Neural cell (in vitro differentiated cells): ENCODE measurements at regions not wholly inside any gene's neighbourhood (a gene's known extent, or its start where the extent isn't known, plus 50 kb on each side); places are given as distances from the start of the nearest gene placed in this dataset.

Experiments
- H2AFZ ChIP-seq: fragments of 200-600, 300-800 bp; sonication (generic), shearing (Covaris generic); 2 replicates; pipeline ENCODE4 v1.6.0; 2014; ENCODE audit warnings: low read depth, mild to moderate bottlenecking, antibody characterized with exemption, low read length, moderate library complexity
- H3F3A ChIP-seq: fragments of 200-600 bp; shearing (Covaris generic); 2 replicates; pipeline ENCODE4 v1.6.1; 2016; ENCODE audit warnings: mild to moderate bottlenecking, moderate library complexity, mixed read lengths, antibody characterized with exemption, low read length; ENCODE audit not compliant: insufficient read depth, poor library complexity, severe bottlenecking
- H3K27ac ChIP-seq: fragments of 200-600, 300-800 bp; sonication (generic), shearing (Covaris generic); 2 replicates; pipeline ENCODE4 v1.5.1; 2014; ENCODE audit warnings: mild to moderate bottlenecking, low read length, moderate library complexity
- H3K27me3 ChIP-seq: fragments of 300-800, 200-600 bp; sonication (generic), shearing (Covaris generic); 2 replicates; pipeline ENCODE4 v1.6.0; 2014; ENCODE audit warnings: mild to moderate bottlenecking, low read depth, low read length, moderate library complexity; ENCODE audit not compliant: insufficient read depth
- H3K36me3 ChIP-seq: fragments of 300-800, 200-600 bp; sonication (generic), shearing (Covaris generic); 2 replicates; pipeline ENCODE4 v1.5.1; 2014; ENCODE audit warnings: mild to moderate bottlenecking, antibody characterized with exemption, low read length, moderate library complexity; ENCODE audit not compliant: insufficient read depth
- H3K4me2 ChIP-seq: fragments of 300-800, 200-600 bp; sonication (generic), shearing (Covaris generic); 2 replicates; pipeline ENCODE4 v1.6.0; 2014; ENCODE audit warnings: mild to moderate bottlenecking, low read length
- H3K4me3 ChIP-seq: fragments of 300-800, 200-600 bp; sonication (generic), shearing (Covaris generic); 2 replicates; pipeline ENCODE4 v1.5.1; 2014; ENCODE audit warnings: mild to moderate bottlenecking, low read length, moderate library complexity
- H3K79me2 ChIP-seq: fragments of 200-600 bp; shearing (Covaris generic); replicated peaks from 2 replicates; pipeline ENCODE4 v1.6.0; 2014; ENCODE audit warnings: mild to moderate bottlenecking, low read length, moderate library complexity; ENCODE audit not compliant: insufficient read depth
- H3K9ac ChIP-seq: fragments of 300-800, 200-600 bp; sonication (generic), shearing (Covaris generic); 2 replicates; pipeline ENCODE4 v1.6.1; 2016; ENCODE audit warnings: mild to moderate bottlenecking, low read length, mixed read lengths
- H3K9me2 ChIP-seq: fragments of 200-600 bp; shearing (Covaris generic); 2 replicates; pipeline ENCODE4 v1.6.1; 2016; ENCODE audit warnings: mild to moderate bottlenecking, low read length, mixed read lengths; ENCODE audit not compliant: insufficient read depth
- H3K9me3 ChIP-seq: fragments of 200-600, 300-800 bp; sonication (generic), shearing (Covaris generic); 2 replicates; pipeline ENCODE4 v1.6.1; 2016; ENCODE audit warnings: mild to moderate bottlenecking, mixed run types, low read length, moderate library complexity, mixed read lengths
- H4K20me1 ChIP-seq: fragments of 200-600 bp; shearing (Covaris generic); 2 replicates; pipeline ENCODE4 v1.6.1; 2016; ENCODE audit warnings: mild to moderate bottlenecking, mixed run types; ENCODE audit not compliant: insufficient read depth
- EP300 ChIP-seq: fragments of 450-650 bp; conservative IDR thresholded peaks from 2 replicates; pipeline ENCODE4 v1.6.1; 2014; ENCODE audit warnings: antibody characterized with exemption, mild to moderate bottlenecking, moderate library complexity; ENCODE audit not compliant: poor library complexity, severe bottlenecking
- EZH2 ChIP-seq: fragments of 200-600, 300-800 bp; shearing (Covaris generic), sonication (generic); IDR thresholded peaks from 2 replicates; pipeline ENCODE4 v1.6.1; 2014; ENCODE audit warnings: antibody characterized with exemption, low read length, borderline replicate concordance, mild to moderate bottlenecking; ENCODE audit not compliant: insufficient read depth, poor library complexity, severe bottlenecking
- MXI1 ChIP-seq: fragments of 450-650 bp; conservative IDR thresholded peaks from 2 replicates; pipeline ENCODE4 v1.6.1; 2014; ENCODE audit warnings: antibody characterized with exemption, mild to moderate bottlenecking; ENCODE audit not compliant: poor library complexity, severe bottlenecking
- POLR2AphosphoS5 ChIP-seq: IDR thresholded peaks from 2 replicates; pipeline ENCODE4 v1.6.1; 2012
- RAD21 ChIP-seq: fragments of 450-650 bp; conservative IDR thresholded peaks from 2 replicates; pipeline ENCODE4 v1.6.1; 2014; ENCODE audit warnings: antibody characterized with exemption, mild to moderate bottlenecking, moderate library complexity
- SMC3 ChIP-seq: fragments of 450-650 bp; conservative IDR thresholded peaks from 2 replicates; pipeline ENCODE4 v1.6.1; 2014; ENCODE audit warnings: antibody characterized with exemption, mild to moderate bottlenecking, moderate library complexity; ENCODE audit not compliant: poor library complexity
- TAF1 ChIP-seq: IDR thresholded peaks from 2 replicates; pipeline ENCODE4 v1.6.1; 2012; ENCODE audit warnings: low read depth
- TF ChIP-seq, protein P1 (sequence below): fragments of 450-650 bp; IDR thresholded peaks from 2 replicates; pipeline ENCODE4 v1.5.1; 2014; ENCODE audit warnings: antibody characterized with exemption, mild to moderate bottlenecking, moderate library complexity; ENCODE audit not compliant: poor library complexity, severe bottlenecking
- TF ChIP-seq, protein P2 (sequence below): IDR thresholded peaks from 2 replicates; pipeline ENCODE4 v1.6.1; 2012; ENCODE audit warnings: borderline replicate concordance

DNA sequence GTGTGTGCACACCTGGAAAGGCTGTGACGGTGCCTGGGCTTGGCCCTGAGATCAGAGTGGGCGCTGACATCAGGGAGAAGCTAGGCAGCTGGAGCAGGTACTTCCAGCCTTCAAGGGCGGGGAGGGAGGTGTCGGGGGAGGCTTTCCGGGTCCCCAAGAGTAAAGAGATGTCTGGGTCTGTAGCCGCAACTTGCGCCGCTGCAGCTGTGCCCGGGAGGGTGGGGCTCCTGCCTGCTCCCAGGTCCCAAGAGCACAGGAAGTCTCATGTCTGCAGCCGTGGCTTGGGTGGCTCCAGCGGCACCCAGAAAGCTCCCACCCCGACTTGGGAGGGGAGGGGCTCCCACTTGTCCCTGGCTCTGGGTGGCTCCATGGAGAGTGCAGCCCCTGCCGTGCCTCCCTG lies 103.2 kb upstream of the BNIP2 start:
- H3K4me3 ChIP-seq, result no peak overlapping the region
- H2AFZ ChIP-seq, result no peak overlapping the region
- no peaks in the 10 kb centered on the region for H3K9me3 ChIP-seq
- H3K27ac ChIP-seq, result no peak overlapping the region
- no peak for TF ChIP-seq TAF1
- no peak for TF ChIP-seq RAD21
- TF ChIP-seq SMC3, result no peak
- TF ChIP-seq MXI1, result no peak
- no peak for TF ChIP-seq EP300
- TF ChIP-seq EZH2, result no peak
- TF ChIP-seq, protein P1, sequence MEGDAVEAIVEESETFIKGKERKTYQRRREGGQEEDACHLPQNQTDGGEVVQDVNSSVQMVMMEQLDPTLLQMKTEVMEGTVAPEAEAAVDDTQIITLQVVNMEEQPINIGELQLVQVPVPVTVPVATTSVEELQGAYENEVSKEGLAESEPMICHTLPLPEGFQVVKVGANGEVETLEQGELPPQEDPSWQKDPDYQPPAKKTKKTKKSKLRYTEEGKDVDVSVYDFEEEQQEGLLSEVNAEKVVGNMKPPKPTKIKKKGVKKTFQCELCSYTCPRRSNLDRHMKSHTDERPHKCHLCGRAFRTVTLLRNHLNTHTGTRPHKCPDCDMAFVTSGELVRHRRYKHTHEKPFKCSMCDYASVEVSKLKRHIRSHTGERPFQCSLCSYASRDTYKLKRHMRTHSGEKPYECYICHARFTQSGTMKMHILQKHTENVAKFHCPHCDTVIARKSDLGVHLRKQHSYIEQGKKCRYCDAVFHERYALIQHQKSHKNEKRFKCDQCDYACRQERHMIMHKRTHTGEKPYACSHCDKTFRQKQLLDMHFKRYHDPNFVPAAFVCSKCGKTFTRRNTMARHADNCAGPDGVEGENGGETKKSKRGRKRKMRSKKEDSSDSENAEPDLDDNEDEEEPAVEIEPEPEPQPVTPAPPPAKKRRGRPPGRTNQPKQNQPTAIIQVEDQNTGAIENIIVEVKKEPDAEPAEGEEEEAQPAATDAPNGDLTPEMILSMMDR, result no peak
- no peak for TF ChIP-seq POLR2AphosphoS5
- TF ChIP-seq, protein P2, sequence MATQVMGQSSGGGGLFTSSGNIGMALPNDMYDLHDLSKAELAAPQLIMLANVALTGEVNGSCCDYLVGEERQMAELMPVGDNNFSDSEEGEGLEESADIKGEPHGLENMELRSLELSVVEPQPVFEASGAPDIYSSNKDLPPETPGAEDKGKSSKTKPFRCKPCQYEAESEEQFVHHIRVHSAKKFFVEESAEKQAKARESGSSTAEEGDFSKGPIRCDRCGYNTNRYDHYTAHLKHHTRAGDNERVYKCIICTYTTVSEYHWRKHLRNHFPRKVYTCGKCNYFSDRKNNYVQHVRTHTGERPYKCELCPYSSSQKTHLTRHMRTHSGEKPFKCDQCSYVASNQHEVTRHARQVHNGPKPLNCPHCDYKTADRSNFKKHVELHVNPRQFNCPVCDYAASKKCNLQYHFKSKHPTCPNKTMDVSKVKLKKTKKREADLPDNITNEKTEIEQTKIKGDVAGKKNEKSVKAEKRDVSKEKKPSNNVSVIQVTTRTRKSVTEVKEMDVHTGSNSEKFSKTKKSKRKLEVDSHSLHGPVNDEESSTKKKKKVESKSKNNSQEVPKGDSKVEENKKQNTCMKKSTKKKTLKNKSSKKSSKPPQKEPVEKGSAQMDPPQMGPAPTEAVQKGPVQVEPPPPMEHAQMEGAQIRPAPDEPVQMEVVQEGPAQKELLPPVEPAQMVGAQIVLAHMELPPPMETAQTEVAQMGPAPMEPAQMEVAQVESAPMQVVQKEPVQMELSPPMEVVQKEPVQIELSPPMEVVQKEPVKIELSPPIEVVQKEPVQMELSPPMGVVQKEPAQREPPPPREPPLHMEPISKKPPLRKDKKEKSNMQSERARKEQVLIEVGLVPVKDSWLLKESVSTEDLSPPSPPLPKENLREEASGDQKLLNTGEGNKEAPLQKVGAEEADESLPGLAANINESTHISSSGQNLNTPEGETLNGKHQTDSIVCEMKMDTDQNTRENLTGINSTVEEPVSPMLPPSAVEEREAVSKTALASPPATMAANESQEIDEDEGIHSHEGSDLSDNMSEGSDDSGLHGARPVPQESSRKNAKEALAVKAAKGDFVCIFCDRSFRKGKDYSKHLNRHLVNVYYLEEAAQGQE, result no peak
- no peaks in the 10 kb centered on the region for H3K36me3 ChIP-seq
- no peaks in the 10 kb centered on the region for H4K20me1 ChIP-seq
- no peaks in the 10 kb centered on the region for H3K9me2 ChIP-seq
- no peaks in the 10 kb centered on the region for H3K79me2 ChIP-seq
- H3K4me2 ChIP-seq, result no peak overlapping the region
- H3F3A ChIP-seq, result no peaks in the 10 kb centered on the region
- no peaks in the 10 kb centered on the region for H3K27me3 ChIP-seq
- no peak overlapping the region for H3K9ac ChIP-seq

DNA sequence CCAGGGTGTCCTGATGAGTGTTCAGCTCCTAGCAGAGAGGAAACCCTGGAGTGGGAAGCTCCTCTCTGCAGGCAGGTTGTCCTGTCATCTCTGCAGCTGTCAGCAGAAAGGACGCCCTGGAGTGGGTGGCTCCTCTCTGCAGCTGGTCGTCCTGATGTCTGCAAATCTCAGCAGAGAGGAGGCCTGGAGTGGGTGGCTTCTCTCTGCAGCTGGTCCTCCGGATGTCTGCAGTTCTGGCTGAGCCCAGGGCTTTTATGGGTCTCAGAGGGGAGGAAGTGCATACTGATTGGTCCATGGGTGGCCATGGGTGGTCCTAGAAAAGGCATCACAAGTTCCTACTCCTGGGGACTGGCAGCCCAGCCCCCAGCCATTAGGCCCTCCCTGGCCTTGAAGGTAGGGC lies 102.6 kb upstream of the BNIP2 start:
- no peak for TF ChIP-seq EZH2
- no peak for TF ChIP-seq EP300
- TF ChIP-seq TAF1, result no peak
- TF ChIP-seq, protein P1, result no peak
- TF ChIP-seq POLR2AphosphoS5, result no peak
- no peak for TF ChIP-seq RAD21
- no peak for TF ChIP-seq SMC3
- no peak for TF ChIP-seq MXI1
- TF ChIP-seq, protein P2, result no peak
- no peaks in the 10 kb centered on the region for H3K79me2 ChIP-seq
- H3F3A ChIP-seq, result no peaks in the 10 kb centered on the region
- no peak overlapping the region for H3K4me3 ChIP-seq
- H3K27ac ChIP-seq, result no peak overlapping the region
- H2AFZ ChIP-seq, result no peak overlapping the region
- H3K9me2 ChIP-seq, result no peaks in the 10 kb centered on the region
- H3K4me2 ChIP-seq, result no peak overlapping the region
- no peak overlapping the region for H3K9ac ChIP-seq
- H3K27me3 ChIP-seq, result no peaks in the 10 kb centered on the region
- H3K36me3 ChIP-seq, result no peaks in the 10 kb centered on the region
- no peaks in the 10 kb centered on the region for H4K20me1 ChIP-seq
- H3K9me3 ChIP-seq, result no peaks in the 10 kb centered on the region
